ENCODE measurements at regions not wholly inside any gene's neighbourhood (a gene's known extent, or its start where the extent isn't known, plus 50 kb on each side); places are given as distances from the start of the nearest gene placed in this dataset.

DNA sequence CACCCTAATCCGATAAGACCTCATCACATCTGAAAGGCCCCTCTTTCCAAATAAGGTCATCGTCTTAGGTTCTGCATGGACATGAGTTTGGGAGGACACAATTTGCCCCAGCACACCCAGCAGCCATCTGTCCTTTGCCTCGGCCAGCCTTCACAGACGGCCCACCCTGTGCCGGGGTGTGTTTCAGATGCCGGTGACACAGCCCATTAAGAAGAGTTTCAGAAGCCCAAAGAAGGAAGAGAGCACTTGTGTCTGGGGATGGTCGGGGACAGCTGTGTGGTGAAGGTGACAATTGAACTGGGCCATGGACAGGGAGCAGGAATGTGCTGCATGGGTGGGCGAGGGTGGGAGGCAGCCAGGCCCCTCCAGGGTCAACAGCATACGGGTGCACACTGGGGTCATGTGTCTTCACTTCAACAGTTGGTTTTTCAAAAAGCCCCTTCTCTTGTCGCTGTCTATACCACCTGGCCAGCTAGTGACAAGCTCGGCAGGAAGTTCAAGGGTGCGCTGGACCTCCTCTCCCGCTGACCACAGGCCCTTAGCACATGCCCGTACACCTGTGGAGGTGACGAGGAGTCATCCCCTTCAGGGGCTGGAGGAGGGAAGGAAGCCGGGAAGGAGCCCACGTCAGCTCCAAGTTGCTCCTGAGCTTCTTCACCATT, 183.1 kb downstream of the C16orf95 start:
- ChIA-PET POLR2A (no interaction called here), CTCF (no interaction called here), RAD21 (ENCODE audit: unreplicated experiment) (no interaction called here)

More for the DNA sequence above, 183.1 kb downstream of the C16orf95 start:
- intact Hi-C loops (cut with micrococcal nuclease; ENCODE audit: unreplicated experiment), result no loop called here
- Histone ChIP-seq H4K20me1 (ENCODE audit: control insufficient read depth, insufficient read depth) (no peaks in the 10 kb centered on the region), H3K9me3 (replicated peaks; ENCODE audit: control insufficient read depth, insufficient read depth, low read length) (no peaks in the 10 kb centered on the region; the same call in 2 of the 3 replicates), H3K27me3 (replicated peaks in 1 of 2; ENCODE audit: control insufficient read depth in 2 of 2, insufficient read depth in 2 of 2, low read length in 1 of 2) (no peaks in the 10 kb centered on the region), H3K79me2 (ENCODE audit: control insufficient read depth, insufficient read depth, low read length) (no peaks in the 10 kb centered on the region), H3K4me1 (ENCODE audit: control insufficient read depth, insufficient read depth, low read length) (no peaks in the 10 kb centered on the region), H3K4me2 (ENCODE audit: control insufficient read depth, insufficient read depth) (no peak overlapping the region), H3K9ac (ENCODE audit: control insufficient read depth, insufficient read depth, low read length) (no peak overlapping the region), H3K27ac (ENCODE audit: control insufficient read depth, insufficient read depth) (no peak overlapping the region), H3K36me3 (ENCODE audit: control insufficient read depth in 2 of 2, insufficient read depth in 2 of 2, low read length in 1 of 2) (no peaks in the 10 kb centered on the region), H2AFZ (ENCODE audit: control insufficient read depth, low read depth, low read length) (no peak overlapping the region), H3K4me3 (no peak overlapping the region)
- SMC1A ChIA-PET (ENCODE audit: uncharacterized antibody, unreplicated experiment), result no interaction called here
- ATAC-seq (no peak), FAIRE-seq (no peak), DNase-seq (ENCODE audit: low read depth, low spot score) (no peak)
- no TSS peak for BruUV-seq (replicated peaks)
- in situ Hi-C loops (cut with MboI), result no loop called here
- WGBS (ENCODE audit: insufficient coverage, insufficient replicate concordance, low lambda C conversion rate, missing lambda C conversion rate), result 44% methylated on average over 16 of the region's 17 CpGs
- TF ChIP-seq ESRRA (IDR thresholded peaks at IDR 0.05; ENCODE audit: low read length), result no peak
- no peak for TF ChIP-seq PML (IDR thresholded peaks at IDR 0.05; ENCODE audit: low read length)
- TF ChIP-seq, protein P1, sequence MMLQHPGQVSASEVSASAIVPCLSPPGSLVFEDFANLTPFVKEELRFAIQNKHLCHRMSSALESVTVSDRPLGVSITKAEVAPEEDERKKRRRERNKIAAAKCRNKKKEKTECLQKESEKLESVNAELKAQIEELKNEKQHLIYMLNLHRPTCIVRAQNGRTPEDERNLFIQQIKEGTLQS (IDR thresholded peaks at IDR 0.05; ENCODE audit: borderline replicate concordance, extremely low read depth, low read depth, low read length), result no peak
- no peak for TF ChIP-seq NFYA (IDR thresholded peaks at IDR 0.05; ENCODE audit: borderline replicate concordance, low read depth, low read length)
- TF ChIP-seq SMARCA5 (IDR thresholded peaks at IDR 0.05), result no peak
- no peak for TF ChIP-seq NRF1 (conservative IDR thresholded peaks at IDR 0.05; ENCODE audit: low read depth, low read length)
- TF ChIP-seq, protein P2, sequence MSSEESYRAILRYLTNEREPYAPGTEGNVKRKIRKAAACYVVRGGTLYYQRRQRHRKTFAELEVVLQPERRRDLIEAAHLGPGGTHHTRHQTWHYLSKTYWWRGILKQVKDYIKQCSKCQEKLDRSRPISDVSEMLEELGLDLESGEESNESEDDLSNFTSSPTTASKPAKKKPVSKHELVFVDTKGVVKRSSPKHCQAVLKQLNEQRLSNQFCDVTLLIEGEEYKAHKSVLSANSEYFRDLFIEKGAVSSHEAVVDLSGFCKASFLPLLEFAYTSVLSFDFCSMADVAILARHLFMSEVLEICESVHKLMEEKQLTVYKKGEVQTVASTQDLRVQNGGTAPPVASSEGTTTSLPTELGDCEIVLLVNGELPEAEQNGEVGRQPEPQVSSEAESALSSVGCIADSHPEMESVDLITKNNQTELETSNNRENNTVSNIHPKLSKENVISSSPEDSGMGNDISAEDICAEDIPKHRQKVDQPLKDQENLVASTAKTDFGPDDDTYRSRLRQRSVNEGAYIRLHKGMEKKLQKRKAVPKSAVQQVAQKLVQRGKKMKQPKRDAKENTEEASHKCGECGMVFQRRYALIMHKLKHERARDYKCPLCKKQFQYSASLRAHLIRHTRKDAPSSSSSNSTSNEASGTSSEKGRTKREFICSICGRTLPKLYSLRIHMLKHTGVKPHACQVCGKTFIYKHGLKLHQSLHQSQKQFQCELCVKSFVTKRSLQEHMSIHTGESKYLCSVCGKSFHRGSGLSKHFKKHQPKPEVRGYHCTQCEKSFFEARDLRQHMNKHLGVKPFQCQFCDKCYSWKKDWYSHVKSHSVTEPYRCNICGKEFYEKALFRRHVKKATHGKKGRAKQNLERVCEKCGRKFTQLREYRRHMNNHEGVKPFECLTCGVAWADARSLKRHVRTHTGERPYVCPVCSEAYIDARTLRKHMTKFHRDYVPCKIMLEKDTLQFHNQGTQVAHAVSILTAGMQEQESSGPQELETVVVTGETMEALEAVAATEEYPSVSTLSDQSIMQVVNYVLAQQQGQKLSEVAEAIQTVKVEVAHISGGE (CRISPR knock-in tag; IDR thresholded peaks at IDR 0.05), result no peak
- no peak for TF ChIP-seq MTA2 (IDR thresholded peaks at IDR 0.05; ENCODE audit: low read depth)
- no peak for TF ChIP-seq E4F1 (IDR thresholded peaks at IDR 0.05; ENCODE audit: borderline replicate concordance, partially characterized antibody)
- no peak for TF ChIP-seq CREB1 (IDR thresholded peaks at IDR 0.05; ENCODE audit: low read depth)
- no peak for TF ChIP-seq SUZ12 (IDR thresholded peaks at IDR 0.05; ENCODE audit: unreplicated experiment)
- no peak for TF ChIP-seq PBX3 (IDR thresholded peaks at IDR 0.05; ENCODE audit: insufficient replicate concordance, low read depth, low read length)
